ENCODE measurements at regions not wholly inside any gene's neighbourhood (a gene's known extent, or its start where the extent isn't known, plus 50 kb on each side); places are given as distances from the start of the nearest gene placed in this dataset.

DNA sequence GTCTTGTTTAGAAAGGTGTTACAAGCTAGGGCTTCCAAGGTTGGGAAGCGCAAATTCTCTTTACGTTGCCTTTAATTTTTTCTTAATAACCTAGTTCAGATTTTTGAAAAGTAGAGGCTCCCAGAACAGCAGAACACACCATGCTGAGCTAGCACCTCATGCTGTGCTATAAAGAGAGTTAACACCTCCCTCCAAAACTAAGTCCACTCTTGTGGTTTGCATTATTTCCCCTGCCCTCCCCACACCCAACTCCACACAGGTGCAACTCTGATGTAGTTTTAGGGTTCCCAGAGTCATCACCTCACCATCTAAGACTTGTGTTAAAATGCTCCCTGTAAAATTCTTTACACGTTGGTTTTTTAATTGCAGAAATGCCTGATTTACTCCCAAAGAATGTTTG, 459.4 kb upstream of the JARID2 start:
- Histone ChIP-seq H3K4me1 (ENCODE audit: control insufficient read depth in 3 of 3, insufficient read depth in 3 of 3, low read length in 3 of 3) (no peaks in the 10 kb centered on the region), H3K4me3 (ENCODE audit: low read length in 3 of 3) (no peak overlapping the region), H3K27ac (ENCODE audit: low read depth, low read length) (no peak overlapping the region)

DNA sequence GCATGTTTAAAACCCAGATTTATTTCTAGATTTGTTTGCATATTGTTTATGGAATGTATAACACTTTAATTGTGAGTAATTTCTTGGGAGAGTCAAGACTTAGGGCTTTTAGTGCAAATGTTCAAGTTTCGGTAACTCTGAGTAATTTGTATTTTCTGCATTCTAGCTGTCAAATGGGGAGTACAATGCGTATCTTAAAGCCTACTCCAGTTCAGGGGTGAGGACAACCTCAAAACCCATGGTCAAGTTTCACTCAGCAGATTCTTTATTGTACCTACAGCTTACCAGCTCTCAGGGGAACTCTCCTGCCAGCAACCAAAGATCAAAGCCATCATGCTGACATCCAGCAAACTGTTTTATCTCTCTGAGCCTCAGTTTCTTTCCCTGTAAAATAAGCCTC, 458.6 kb upstream of the JARID2 start:
- Histone ChIP-seq H3K27me3 (ENCODE audit: control insufficient read depth in 3 of 3, insufficient read depth in 3 of 3, low read length in 3 of 3) (no peaks in the 10 kb centered on the region), H3K4me3 (ENCODE audit: low read length in 3 of 3) (no peak overlapping the region), H3K4me1 (ENCODE audit: control insufficient read depth in 3 of 3, insufficient read depth in 3 of 3, low read length in 3 of 3) (no peaks in the 10 kb centered on the region), H3K27ac (ENCODE audit: low read depth, low read length) (no peak overlapping the region), H3K36me3 (ENCODE audit: control insufficient read depth in 3 of 3, insufficient read depth in 3 of 3, low read length in 3 of 3) (no peaks in the 10 kb centered on the region), H3K9me3 (ENCODE audit: control insufficient read depth in 3 of 3, low read length in 3 of 3) (no peaks in the 10 kb centered on the region), H3K9ac (ENCODE audit: low read depth in 1 of 3, low read length in 3 of 3) (no peak overlapping the region)

More for the DNA sequence above, 459.4 kb upstream of the JARID2 start:
- H3K9ac ChIP-seq (ENCODE audit: low read depth in 1 of 3, low read length in 3 of 3): no peak overlapping the region
- H3K9me3 ChIP-seq (ENCODE audit: control insufficient read depth in 3 of 3, low read length in 3 of 3): no peaks in the 10 kb centered on the region
- H3K27me3 ChIP-seq (ENCODE audit: control insufficient read depth in 3 of 3, insufficient read depth in 3 of 3, low read length in 3 of 3): no peaks in the 10 kb centered on the region
- H3K36me3 ChIP-seq (ENCODE audit: control insufficient read depth in 3 of 3, insufficient read depth in 3 of 3, low read length in 3 of 3): no peaks in the 10 kb centered on the region

DNA sequence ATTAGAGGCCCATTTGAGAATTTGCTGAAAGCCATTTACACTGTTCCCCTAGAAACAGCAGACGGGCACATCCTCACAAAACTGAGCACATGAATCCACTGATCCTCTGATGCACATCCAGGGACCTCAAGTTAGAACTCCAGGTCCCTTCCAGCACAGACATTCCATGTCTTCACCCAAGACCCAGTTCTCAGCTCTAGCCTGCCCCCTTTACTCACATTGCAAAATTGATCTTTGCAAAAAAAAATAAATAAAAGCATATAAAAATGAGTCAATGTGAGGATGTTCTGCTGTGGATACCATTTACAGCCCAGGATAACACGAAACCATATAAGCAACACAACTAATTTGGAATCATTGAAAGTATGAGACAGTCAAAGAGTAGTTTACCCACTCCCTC, 458.2 kb upstream of the JARID2 start:
- H3K4me3 ChIP-seq (ENCODE audit: low read length in 3 of 3): no peak overlapping the region
- H3K36me3 ChIP-seq (ENCODE audit: control insufficient read depth in 3 of 3, insufficient read depth in 3 of 3, low read length in 3 of 3): no peaks in the 10 kb centered on the region
- H3K4me1 ChIP-seq (ENCODE audit: control insufficient read depth in 3 of 3, insufficient read depth in 3 of 3, low read length in 3 of 3): no peaks in the 10 kb centered on the region
- H3K27me3 ChIP-seq (ENCODE audit: control insufficient read depth in 3 of 3, insufficient read depth in 3 of 3, low read length in 3 of 3): no peaks in the 10 kb centered on the region
- H3K9ac ChIP-seq (ENCODE audit: low read depth in 1 of 3, low read length in 3 of 3): no peak overlapping the region
- H3K27ac ChIP-seq (ENCODE audit: low read depth, low read length): no peak overlapping the region
- no peaks in the 10 kb centered on the region for H3K9me3 ChIP-seq (ENCODE audit: control insufficient read depth in 3 of 3, low read length in 3 of 3)

DNA sequence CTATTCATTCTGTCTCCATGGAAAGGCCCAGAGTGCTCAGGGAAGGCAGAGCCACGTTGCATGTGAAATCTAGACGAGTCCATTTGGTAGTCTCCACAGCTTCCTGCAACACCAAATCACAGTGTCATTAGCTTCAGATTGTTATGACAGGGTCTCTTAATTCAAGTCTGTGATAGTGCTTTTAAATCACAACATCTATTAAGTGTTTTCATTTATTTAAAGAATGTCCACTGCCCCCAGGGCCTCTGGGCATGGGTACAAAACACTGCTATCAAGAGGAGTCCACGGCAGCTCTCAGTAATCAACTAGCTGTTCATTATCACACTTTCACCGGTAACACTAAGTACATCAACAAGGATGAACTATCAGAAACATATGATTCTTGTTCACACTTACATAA, 455.9 kb upstream of the JARID2 start:
- Histone ChIP-seq H3K4me1 (ENCODE audit: control insufficient read depth in 3 of 3, insufficient read depth in 3 of 3, low read length in 3 of 3) (no peaks in the 10 kb centered on the region), H3K9ac (ENCODE audit: low read depth in 1 of 3, low read length in 3 of 3) (no peak overlapping the region), H3K4me3 (ENCODE audit: low read length in 3 of 3) (no peak overlapping the region), H3K27ac (ENCODE audit: low read depth, low read length) (no peak overlapping the region), H3K27me3 (ENCODE audit: control insufficient read depth in 3 of 3, insufficient read depth in 3 of 3, low read length in 3 of 3) (no peaks in the 10 kb centered on the region), H3K36me3 (ENCODE audit: control insufficient read depth in 3 of 3, insufficient read depth in 3 of 3, low read length in 3 of 3) (no peaks in the 10 kb centered on the region), H3K9me3 (ENCODE audit: control insufficient read depth in 3 of 3, low read length in 3 of 3) (no peaks in the 10 kb centered on the region)

DNA sequence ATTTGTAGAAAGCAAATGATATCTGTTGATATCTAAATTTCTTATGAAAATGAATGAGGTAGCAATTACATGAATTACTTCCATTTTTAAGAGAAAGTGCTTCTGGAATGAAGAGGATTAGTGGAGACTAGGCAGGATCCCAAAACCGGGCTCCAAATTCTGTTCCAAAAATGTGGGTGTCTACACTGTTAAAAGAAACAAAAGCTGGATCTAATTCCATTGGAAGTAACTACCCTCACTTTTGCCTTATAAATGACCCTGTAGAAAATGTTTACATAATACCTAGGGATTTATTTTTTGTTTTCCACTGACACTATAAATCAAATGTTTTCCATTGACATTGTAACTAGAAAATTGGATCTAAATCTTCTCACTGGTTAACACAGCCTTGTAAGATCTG, 454.9 kb upstream of the JARID2 start:
- Histone ChIP-seq H3K27ac (ENCODE audit: low read depth, low read length) (no peak overlapping the region), H3K27me3 (ENCODE audit: control insufficient read depth in 3 of 3, insufficient read depth in 3 of 3, low read length in 3 of 3) (no peaks in the 10 kb centered on the region), H3K4me3 (ENCODE audit: low read length in 3 of 3) (no peak overlapping the region), H3K9ac (ENCODE audit: low read depth in 1 of 3, low read length in 3 of 3) (no peak overlapping the region), H3K9me3 (ENCODE audit: control insufficient read depth in 3 of 3, low read length in 3 of 3) (no peaks in the 10 kb centered on the region), H3K36me3 (ENCODE audit: control insufficient read depth in 3 of 3, insufficient read depth in 3 of 3, low read length in 3 of 3) (no peaks in the 10 kb centered on the region), H3K4me1 (ENCODE audit: control insufficient read depth in 3 of 3, insufficient read depth in 3 of 3, low read length in 3 of 3) (no peaks in the 10 kb centered on the region)

DNA sequence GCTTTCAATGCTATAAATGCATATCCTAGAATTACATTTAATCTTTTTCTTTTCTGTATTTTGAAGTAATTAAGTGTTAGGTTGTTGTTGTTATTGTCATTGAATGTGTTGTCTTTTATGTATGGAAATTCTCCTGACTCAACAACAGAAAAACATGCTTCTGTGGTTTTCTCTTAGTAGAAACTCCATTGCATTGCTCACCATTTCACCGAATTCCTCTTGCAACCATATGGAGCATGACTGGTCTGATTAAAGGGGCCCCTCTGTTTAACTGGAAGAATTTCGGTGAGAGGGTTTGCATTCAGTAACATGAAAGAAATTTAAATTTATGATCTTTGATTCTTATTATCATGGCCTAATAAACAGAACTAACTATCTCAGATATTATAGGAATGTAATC, 454.3 kb upstream of the JARID2 start:
- Histone ChIP-seq H3K36me3 (ENCODE audit: control insufficient read depth in 3 of 3, insufficient read depth in 3 of 3, low read length in 3 of 3) (no peaks in the 10 kb centered on the region), H3K27me3 (ENCODE audit: control insufficient read depth in 3 of 3, insufficient read depth in 3 of 3, low read length in 3 of 3) (no peaks in the 10 kb centered on the region), H3K27ac (ENCODE audit: low read depth, low read length) (no peak overlapping the region)

DNA sequence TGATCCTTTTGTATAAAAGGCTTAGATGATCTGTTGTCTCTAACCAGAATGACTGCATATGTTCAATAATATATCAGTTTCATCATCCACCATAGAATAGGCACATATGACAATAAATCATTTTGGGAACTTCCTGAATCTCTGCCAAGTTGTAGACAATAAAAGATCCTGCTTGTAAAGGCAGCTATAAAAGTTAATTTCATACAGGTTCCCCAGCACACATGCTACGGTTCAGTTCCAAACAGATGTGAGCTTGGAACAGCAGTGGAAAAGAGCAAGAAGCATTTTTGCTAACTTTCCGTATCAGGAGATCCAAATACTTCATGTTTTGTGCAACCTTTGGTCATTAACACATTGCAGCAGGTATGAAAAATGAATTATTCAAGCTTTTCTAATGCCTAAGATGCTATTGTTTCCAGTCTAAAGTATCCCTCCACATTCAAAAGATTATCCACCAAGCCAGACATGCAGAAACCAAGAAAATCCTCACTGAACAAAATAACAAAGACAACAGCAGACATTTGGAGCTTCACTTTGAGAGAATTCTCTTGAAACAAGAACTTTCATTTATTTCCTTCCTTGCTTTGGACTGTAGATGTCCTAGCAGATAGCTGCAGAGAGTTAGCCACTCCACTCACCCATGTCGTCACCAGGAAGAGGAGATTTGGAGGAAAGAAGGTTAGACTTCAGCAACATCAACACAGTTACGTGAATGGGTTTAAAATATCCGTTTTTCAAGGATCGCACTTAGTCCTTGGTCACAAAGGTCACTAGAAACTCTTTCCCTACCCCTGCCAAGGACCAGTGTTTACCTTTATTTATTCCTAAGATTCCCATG, 453.5 kb upstream of the JARID2 start:
- Histone ChIP-seq H3K27ac (ENCODE audit: low read depth, low read length) (no peak overlapping the region), H3K4me1 (ENCODE audit: control insufficient read depth in 3 of 3, insufficient read depth in 3 of 3, low read length in 3 of 3) (no peaks in the 10 kb centered on the region), H3K36me3 (ENCODE audit: control insufficient read depth in 3 of 3, insufficient read depth in 3 of 3, low read length in 3 of 3) (no peaks in the 10 kb centered on the region), H3K9ac (ENCODE audit: low read depth in 1 of 3, low read length in 3 of 3) (no peak overlapping the region), H3K4me3 (ENCODE audit: low read length in 3 of 3) (no peak overlapping the region), H3K9me3 (ENCODE audit: control insufficient read depth in 3 of 3, low read length in 3 of 3) (no peaks in the 10 kb centered on the region), H3K27me3 (ENCODE audit: control insufficient read depth in 3 of 3, insufficient read depth in 3 of 3, low read length in 3 of 3) (no peaks in the 10 kb centered on the region)

More for the DNA sequence above, 454.3 kb upstream of the JARID2 start:
- Histone ChIP-seq H3K9me3 (ENCODE audit: control insufficient read depth in 3 of 3, low read length in 3 of 3) (no peaks in the 10 kb centered on the region), H3K9ac (ENCODE audit: low read depth in 1 of 3, low read length in 3 of 3) (no peak overlapping the region), H3K4me3 (ENCODE audit: low read length in 3 of 3) (no peak overlapping the region), H3K4me1 (ENCODE audit: control insufficient read depth in 3 of 3, insufficient read depth in 3 of 3, low read length in 3 of 3) (no peaks in the 10 kb centered on the region)

DNA sequence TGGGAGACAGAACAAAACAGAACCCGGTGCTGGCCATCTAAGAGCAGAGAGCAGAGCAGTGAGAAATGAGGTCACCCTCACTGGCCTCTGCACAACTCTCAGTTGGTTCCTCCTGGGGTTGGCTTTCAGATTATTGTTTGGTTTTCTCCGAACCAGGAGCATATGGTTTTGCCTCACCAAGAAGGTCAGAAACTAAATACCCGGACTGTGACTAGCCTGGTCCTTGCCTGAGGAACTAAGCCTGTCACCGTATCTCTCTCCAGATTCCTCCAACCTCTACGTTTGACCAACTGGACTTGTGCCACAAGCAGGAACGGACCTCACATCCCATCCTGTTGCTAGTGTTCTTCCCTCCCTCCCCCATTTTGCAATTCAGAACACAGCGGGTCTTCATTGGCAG, 450.4 kb upstream of the JARID2 start:
- no peaks in the 10 kb centered on the region for H3K4me1 ChIP-seq (ENCODE audit: control insufficient read depth in 3 of 3, insufficient read depth in 3 of 3, low read length in 3 of 3)
- no peaks in the 10 kb centered on the region for H3K36me3 ChIP-seq (ENCODE audit: control insufficient read depth in 3 of 3, insufficient read depth in 3 of 3, low read length in 3 of 3)
- no peaks in the 10 kb centered on the region for H3K27me3 ChIP-seq (ENCODE audit: control insufficient read depth in 3 of 3, insufficient read depth in 3 of 3, low read length in 3 of 3)
- no peak overlapping the region for H3K4me3 ChIP-seq (ENCODE audit: low read length in 3 of 3)
- no peaks in the 10 kb centered on the region for H3K9me3 ChIP-seq (ENCODE audit: control insufficient read depth in 3 of 3, low read length in 3 of 3)
- no peak overlapping the region for H3K9ac ChIP-seq (ENCODE audit: low read depth in 1 of 3, low read length in 3 of 3)
- no peak overlapping the region for H3K27ac ChIP-seq (ENCODE audit: low read depth, low read length)

DNA sequence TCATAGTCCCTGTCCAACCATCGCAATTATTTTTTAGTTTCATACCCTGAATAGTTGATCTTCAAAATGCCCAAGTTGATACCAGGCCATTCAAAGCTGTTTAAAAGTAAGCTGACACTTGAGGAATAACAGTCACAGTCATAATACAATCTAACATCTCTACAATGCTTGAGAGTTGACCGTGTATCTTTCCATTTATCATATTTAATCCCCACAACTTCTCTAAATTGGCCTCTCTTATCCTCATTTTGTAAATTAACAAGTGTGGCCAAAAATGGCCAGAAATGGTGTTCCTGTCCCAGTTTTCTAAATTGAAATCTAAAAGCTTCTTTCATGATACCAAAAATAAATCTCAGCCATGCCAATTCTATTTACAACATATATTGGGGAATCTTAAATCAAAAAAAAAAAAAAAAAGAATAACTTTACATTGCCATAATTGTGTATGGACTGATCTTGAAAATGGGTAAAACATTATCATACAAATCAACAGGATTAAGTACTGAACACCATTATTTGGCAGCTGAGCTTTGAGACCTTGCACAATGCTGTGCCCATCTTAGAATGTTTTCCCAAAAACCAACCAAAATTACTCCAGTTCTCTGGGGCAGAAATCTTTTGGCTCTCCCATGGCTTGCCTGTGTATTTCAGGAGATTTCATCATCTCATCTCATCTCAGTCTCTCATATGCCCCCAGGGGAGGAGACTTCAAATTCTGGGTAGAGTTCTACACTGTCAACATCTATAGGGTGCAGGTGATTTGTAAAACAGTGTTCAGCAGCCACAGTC, 448.7 kb upstream of the JARID2 start:
- H3K4me1 ChIP-seq (ENCODE audit: control insufficient read depth in 3 of 3, insufficient read depth in 3 of 3, low read length in 3 of 3): no peaks in the 10 kb centered on the region

DNA sequence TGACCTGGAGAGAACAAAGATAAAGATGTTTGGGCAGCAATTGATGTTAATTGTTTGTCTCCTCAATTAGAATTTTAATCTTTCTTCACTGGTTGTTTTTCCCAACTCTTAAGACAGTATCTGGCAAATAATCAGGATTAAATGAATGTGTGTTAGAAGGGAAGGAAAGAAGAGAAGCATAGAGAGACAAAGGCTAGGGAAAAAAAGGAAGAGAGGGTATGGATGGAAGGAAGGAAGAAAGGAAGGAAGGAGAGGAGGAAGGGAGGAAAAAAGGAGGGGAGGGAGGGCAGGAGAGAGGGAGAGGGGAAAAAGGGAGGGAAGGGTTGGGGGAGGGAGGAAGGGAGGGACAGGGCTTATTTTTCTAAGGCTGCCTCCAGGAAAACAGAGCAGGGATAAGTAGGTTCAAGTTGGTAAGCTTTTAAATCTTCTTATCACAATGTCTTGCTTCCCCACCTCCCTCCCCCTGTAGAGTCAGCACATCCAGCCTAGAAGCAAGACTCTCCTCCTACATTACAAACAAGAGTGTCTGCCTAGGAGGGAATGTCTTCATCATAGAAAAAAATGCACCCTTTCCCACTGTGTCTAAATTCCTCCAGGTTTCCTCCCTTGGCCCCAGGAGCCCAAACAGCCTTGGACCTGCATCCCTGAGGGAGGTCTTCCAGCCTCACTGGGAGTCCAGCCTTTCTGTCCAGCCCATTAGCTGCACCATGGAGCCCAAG, 447.8 kb upstream of the JARID2 start:
- Histone ChIP-seq H3K27me3 (ENCODE audit: control insufficient read depth in 3 of 3, insufficient read depth in 3 of 3, low read length in 3 of 3) (no peaks in the 10 kb centered on the region), H3K27ac (ENCODE audit: low read depth, low read length) (no peak overlapping the region), H3K4me3 (ENCODE audit: low read length in 3 of 3) (no peak overlapping the region), H3K9ac (ENCODE audit: low read depth in 1 of 3, low read length in 3 of 3) (no peak overlapping the region), H3K36me3 (ENCODE audit: control insufficient read depth in 3 of 3, insufficient read depth in 3 of 3, low read length in 3 of 3) (no peaks in the 10 kb centered on the region), H3K9me3 (ENCODE audit: control insufficient read depth in 3 of 3, low read length in 3 of 3) (no peaks in the 10 kb centered on the region), H3K4me1 (ENCODE audit: control insufficient read depth in 3 of 3, insufficient read depth in 3 of 3, low read length in 3 of 3) (no peaks in the 10 kb centered on the region)

More for the DNA sequence above, 448.7 kb upstream of the JARID2 start:
- Histone ChIP-seq H3K36me3 (ENCODE audit: control insufficient read depth in 3 of 3, insufficient read depth in 3 of 3, low read length in 3 of 3) (no peaks in the 10 kb centered on the region), H3K27me3 (ENCODE audit: control insufficient read depth in 3 of 3, insufficient read depth in 3 of 3, low read length in 3 of 3) (no peaks in the 10 kb centered on the region), H3K9me3 (ENCODE audit: control insufficient read depth in 3 of 3, low read length in 3 of 3) (no peaks in the 10 kb centered on the region), H3K4me3 (ENCODE audit: low read length in 3 of 3) (no peak overlapping the region), H3K27ac (ENCODE audit: low read depth, low read length) (no peak overlapping the region), H3K9ac (ENCODE audit: low read depth in 1 of 3, low read length in 3 of 3) (no peak overlapping the region)
